Middle frontal gyrus (tissue), 1 donor: ENCODE measurements at regions not wholly inside any gene's neighbourhood (a gene's known extent, or its start where the extent isn't known, plus 50 kb on each side); places are given as distances from the start of the nearest gene placed in this dataset.
"Not testable (repeated sequence)": the region's sequence is repeated elsewhere in the genome, so short reads cannot be mapped to it uniquely, and the experiment has no call there.

Experiments used
- DNase-seq: peaks from one replicate; pipeline ENCODE4 v3.0.0-alpha.2; 2015; ENCODE audit warnings: low spot score; ENCODE audit errors: extremely low spot score

DNA sequence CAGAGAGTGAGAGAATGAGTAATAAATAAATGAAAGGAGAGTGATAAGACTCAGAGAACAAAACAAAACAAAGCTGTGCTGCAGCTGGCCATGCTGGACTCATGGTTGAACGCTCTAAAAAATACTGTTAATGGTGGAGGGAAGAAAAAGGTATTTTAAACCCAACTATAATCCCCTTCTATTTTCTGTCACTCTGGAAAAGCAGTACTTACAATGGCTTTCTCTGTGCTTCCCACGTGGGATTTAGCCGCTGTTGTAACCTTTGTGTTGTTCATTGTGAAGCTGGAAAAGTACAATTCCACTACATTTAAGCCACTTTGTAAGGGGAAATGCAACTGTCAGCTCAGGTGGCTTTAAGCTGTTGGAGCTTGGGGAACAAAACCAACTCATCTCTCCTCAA, 917.7 kb downstream of the IGSF11 start:
- no peak for DNase-seq

DNA sequence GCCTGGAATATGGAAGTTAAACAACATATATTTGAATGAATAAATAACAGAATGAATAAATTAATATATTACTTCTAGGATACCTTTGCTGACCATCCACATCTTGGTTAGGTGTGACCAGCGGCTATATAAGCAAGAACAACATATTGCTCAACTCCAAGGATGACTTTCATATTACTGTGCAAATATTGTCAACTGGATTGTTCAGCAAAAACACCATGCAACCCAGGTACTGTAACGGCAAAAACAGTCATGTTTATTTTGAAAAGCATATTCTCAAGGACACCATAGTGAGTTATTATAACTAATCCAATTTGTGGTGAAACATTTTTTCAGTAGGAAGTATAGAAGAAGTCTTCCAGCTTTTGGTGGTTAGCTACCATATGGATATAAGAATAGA, 907.9 kb downstream of the IGSF11 start:
- DNase-seq: no peak

DNA sequence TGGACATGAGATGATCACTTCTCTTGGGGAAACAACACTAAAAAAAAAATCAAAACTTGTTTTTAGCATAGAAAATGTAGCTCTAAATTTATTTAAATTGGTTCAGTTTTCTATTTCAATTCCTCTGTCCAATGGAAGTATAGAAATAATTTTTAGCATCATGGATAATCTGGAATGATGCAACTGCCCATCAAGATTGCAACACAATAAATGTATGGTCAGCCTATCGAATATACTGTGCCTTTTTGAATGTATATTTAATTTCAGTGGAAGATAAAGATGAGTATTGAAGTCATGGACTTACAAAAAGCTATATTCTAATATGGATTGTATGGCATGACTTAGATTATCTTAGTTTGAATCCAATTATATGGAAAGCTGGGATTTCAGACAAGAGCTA, 906.7 kb downstream of the IGSF11 start:
- DNase-seq: no peak

DNA sequence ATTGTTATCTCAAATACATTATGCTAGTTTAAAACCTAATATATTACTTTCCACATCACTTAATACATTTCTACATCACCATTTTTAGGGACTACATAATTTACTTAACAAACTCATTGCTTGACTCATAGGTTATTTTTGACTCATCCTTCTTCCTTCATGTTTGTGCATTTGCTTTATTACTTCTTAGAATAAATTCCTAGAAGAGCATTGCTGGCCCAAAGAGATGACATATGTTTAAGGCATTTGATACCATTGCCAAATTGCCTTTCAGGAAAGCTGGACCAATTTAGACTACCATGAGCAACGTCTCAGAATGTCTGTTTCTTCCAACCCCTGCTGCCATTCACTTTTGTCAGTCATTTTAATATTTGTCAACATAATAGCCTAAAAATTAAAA, 905.8 kb downstream of the IGSF11 start:
- no peak for DNase-seq

DNA sequence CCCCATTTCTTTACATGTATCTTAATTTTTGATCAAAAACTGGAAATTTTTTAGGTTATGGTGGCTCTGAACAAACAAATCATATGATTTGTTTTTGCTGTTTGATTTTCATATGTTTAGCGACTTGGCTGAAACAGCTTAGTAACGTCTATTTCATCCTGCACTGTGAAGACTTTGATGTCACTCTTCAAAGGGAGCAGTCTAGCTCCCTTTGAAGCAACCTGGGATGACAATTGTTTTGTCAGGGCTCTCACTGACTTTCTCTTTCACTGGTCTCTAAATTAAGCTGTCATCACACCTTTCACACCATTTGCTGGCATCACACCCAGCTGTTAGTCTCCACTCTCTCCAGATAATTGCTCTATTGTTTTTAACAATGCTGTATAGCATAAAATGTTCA, 896.9 kb downstream of the IGSF11 start:
- DNase-seq: no peak

DNA sequence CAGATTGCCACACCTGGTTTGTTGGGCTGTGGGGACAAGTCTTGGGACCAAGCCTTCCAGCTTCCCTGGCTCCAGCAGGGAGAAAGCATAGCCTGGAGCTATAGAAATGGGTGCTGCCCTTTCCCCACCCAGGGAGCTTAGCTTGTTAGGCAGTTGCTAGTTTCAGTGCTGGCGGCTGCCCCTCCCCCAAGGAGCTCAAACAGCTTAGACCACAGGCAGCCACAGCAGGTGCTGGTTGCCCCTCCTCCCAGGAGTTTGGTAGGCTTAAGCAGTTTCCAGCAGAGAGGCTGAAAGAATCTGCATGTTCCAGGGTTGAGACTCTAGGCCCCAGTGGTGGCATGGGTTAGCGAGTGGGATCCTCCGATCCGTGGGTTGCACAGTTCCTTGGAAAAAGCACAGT, 889.7 kb downstream of the IGSF11 start:
- no peak for DNase-seq

DNA sequence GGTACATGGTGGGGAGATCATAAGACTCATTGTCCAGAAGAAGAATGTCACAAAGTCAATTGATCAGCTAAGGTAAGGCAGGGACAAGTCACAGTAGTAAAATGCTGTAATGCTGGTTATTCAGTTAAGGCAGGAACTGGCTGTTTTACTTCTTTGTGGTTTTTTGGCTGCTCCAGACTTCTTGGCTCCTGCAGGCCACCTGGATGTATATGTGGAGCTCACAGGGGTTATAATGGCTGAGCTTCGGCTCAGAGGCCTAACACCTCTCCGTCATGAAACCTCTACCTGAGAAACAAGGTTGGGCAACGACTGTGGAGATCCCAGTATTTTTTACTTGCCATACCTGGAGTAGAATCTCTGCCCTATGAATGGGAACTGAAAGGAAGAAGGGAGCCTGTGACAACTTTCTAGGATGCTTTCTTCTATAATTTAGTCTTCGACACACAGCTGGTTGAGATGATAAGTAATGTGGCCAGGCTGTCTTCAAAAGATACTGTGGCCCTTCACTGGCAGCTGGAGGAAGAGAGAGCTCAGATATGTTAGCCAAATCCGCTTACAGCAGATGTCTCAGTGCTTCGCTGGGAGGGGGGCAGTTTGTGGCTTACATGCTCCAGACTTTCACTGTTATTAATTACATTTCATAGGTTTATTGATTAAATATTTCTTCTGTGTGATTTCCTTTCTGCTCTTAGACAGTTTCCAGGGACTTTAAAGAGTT, 887.8 kb downstream of the IGSF11 start:
- DNase-seq: no peak

DNA sequence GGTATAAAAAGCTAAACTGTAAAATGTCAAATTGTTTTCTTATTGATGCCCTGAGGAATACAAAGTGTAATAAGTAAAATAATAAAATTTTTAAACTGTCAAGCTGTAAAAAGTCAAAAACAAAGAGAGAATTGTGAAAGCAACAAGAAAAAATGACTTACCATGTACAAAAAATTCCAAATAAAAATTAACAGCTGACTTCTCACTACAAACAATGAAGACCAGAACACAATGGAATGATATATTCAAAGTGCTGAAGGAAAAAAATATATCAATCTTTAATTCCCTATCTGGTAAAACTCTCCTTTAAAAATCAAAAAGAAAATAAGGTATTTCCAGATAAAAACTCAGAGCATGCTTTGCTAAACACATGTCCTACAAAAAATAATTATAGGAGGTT, 883.5 kb downstream of the IGSF11 start:
- no peak for DNase-seq

DNA sequence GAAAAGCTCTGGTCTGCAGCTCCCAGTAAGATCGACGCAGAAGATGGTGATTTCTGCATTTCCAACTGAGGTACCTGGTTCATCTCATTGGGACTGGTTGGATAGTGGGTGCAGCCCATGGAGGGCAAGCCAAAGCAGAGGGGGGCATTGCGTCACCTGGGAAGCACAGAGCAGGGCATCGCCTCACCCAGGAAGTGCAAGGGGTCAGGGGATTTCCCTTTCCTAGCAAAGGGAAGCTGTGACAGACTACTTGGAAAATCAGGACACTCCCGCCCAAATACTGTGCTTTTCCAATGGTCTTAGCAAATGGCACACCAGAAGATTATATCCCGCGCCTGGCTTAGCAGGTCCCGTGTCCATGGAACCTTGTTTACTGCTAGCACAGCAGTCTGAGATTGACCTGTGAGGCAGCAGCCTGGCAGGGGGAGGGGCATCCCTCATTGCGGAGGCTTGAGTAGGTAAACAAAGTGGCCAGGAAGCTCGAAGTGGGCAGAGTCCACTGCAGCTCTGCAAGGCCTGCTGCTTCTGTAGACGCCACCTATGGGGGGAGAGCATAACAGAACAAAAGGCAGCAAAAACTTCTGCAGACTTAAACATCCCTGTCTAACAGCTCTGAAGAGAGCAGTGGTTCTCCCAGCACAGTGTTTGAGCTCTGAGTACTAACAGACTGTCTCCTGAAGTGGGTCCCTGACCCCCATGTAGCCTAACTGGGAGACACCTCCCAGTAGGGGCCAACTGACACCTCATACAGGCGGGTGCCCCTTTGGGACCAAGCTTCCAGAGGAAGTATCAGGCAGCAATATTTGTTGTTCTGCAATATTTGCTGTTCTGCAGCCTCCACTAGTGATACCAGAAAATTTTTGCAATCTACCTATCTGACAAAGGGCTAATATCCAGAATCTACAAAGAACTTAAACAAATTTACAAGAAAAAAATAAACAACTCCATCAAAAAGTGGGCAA, 871.7 kb downstream of the IGSF11 start:
- not testable (repeated sequence) for DNase-seq

DNA sequence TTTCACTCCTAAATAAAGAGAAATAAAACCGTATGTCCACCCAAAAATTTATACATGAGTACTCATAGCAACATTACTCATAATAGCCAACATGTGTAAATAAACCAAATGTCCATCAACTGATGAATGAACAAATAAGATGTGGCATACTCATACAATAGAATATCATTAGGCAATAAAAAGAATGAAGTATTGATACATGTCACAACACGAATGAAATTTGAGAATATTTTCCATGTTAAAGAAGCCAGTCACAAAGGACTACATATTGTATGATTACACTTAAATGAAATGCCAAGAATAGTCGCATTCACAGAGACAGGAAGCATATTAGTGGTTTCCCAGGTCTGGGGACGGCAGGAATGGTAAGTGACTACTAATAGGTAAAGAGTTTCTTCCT, 869.2 kb downstream of the IGSF11 start:
- no peak for DNase-seq

DNA sequence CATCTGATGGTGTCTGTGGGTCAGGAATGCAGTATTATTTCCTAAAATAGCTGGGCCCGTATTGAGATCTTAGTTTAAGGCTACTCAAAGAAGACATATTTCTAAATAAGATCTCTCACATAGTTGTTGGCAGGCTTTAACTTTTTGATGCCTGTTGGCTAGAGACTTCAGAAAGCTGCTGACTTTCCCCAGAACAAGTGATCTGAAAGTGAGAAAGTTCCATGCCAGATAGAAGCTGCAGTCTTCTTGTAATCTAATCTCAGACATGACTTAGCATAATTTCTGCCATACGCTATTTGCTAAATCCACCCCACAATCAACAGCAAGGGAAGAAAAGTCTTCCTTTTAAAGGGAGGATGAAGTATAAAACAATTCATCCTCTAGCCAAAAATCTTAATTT, 867.1 kb downstream of the IGSF11 start:
- no peak for DNase-seq

DNA sequence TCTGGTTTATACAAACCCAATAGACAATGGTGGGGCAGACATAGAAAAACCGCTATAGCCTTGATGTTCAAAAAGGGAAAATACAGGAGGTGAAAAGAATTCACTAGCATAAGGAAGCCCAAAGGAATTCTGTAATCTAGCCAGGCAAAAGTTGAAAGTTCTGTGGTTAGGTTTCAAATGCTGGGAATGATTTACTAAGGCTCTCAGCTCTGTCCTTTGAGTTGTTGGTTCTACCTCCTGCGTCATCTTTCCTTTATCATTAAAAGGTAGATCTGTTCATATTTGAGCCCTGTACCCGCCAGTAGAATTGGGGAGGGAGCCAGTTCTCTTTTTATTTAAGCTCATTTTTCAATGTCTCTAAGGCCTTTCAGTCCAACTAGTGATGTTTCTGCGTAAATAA, 866.5 kb downstream of the IGSF11 start:
- DNase-seq: no peak

DNA sequence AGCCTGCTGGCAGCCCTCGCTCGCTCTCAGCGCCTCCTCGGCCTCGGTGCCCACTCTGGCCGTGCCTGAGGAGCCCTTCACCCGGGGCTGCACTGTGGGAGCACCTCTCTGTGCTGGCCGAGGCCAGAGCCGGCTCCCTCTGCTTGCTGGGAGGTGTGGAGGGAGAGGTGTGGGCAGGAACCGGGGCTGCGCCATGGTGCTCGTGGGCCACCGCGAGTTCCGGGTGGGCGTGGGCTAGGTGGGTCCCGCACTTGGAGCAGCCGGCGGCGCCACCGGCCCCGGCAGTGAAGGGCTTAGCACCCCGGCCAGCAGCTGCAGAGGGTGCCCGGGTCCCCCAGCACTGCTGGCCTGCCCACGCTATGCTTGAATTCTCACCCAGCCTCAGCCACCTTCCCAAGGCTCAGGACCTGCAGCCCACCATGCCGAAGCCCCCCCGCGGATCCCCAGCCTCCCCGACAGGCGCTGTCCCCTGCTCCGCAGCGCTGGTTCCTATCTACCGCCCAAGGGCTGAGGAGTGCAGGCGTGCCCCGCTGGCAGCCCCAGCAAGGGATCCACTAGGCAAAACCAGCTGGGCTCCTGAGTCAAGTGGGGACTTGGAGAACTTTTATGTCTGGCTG, 863.3 kb downstream of the IGSF11 start:
- no peak for DNase-seq

DNA sequence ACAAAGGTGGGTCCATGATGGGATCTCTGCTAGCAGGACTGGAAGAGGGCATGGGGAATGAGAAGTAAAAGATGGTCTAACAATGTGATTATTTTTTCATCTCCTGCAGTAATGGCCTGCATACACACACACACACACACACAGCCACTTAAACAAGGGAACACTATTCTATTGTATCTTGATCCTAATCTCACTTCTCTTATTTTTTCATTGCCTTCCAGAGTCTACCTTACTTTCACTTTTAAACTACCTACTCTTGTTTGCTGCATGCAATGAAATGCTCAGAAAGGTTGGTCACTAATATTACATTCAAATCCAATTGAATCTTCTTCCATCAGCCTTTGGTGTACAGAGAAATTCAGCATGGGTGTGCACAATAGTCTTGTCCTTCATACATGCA, 853.8 kb downstream of the IGSF11 start:
- DNase-seq: no peak

DNA sequence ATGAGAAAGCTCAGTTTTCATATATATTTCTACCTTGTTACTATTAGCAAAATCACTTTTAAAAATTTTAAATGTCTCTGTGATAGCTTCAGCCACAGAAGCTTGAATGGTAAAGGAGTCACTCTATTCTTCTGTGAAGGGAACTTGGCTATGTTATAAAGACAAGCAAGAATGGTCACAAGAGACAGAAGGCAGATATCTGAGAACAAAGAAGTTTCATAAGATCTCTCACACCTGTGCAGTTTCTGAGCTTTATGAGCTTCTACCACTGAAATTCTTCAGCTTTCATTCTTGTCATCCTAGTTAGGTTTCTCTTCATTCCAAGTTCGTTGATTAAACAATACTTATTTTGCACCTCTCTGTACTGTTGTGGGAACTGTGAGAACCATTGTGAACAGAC, 853.4 kb downstream of the IGSF11 start:
- DNase-seq: no peak

DNA sequence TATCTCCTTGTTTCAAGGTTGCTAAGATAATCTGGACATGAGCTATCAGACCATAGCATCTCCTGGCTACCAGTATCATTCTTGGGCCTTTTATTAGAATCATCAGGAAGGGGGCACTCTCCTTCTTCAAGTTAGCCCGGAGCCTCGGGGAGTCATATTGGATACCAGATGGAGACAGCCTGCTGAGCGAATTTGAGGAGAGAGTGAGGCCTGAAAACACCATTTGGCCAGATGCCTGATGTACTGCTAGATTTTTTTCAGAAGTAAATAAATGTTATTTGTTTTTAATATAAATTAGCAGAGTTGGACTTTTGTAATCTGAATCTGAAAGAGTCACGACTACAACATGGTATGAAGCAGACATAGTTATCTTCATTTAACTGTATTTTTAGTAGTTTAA, 848.6 kb downstream of the IGSF11 start:
- no peak for DNase-seq

DNA sequence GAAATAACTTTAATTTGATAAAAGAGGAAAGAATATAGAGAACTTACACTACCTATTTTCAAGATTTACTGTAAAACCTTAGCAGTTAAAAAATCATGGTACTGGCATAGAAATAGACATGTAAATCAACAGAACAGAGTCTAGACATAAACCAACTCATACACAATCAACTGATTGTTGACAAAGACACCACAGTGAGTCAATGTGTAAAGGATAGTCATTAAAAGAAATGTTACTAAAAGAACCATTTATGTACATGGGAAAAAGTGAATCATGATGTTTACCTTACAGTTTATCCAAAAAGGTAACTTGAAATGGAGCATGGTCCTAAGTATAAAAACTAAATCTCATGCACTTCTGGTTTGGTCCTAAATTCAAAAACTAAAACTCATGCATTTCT, 847.4 kb downstream of the IGSF11 start:
- DNase-seq: no peak

DNA sequence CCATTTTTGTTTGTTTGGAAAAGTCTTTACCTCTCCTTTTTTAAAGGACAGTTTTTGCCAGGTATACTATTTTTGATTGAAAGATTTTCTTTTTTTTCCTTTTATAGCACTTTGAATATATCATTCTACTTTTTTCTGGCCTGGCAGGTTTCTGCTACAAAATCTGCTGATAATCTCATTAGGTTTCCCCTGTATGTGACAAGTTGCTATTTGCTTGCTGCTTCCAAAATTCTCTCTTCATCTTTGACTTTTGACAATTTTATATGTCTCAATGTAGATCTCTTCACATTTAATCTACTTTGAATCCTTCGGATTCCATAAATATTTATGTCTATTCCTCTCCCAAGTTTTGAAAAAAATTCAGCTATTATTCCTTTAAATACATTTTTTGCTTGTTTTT, 838.5 kb downstream of the IGSF11 start:
- no peak for DNase-seq

DNA sequence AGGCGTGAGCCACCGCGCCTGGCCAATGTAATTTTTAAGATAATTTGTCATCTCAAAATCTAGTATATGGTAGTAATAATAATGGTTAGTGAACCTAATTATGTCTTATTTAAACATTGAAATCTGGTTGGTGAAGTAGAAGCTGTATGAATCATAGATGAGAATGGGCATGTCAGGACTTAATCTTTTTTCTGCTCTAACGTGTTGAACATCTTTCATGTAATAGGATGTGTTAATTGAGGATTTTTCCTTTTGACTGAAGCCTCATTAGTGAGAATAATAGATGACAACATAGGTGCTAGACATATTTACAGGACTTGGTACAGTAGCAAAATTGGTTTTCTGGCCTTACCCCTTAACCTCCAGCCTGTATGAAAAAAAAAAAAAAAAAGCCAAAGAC, 835.6 kb downstream of the IGSF11 start:
- DNase-seq: no peak

DNA sequence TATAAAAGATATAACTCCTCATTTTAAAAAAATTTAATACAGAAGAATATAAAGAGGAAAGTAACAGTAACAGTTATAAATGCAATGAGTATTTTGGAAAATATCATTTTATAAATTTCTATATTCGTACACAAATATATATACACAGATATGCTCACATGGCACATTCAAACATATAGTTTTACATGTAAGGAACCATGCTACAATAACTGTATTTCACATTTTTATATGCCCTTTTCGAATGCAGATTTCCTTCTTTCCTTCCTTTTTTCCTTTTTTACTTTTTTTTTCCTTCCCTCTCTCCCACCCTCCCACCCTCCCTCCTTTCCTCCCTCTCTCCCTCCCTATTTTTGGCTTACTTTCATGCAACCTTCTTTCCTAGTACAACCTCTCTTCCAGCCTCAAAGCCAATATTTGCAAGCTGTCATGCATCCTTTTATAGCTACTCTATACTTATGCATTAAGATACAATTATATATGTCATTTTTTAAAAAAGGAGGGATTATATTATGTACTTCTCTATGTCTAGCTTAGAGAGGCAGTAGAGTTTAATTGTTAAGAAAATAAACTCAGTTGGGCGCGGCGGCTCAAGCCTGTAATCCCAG, 830.5 kb downstream of the IGSF11 start:
- no peak for DNase-seq

DNA sequence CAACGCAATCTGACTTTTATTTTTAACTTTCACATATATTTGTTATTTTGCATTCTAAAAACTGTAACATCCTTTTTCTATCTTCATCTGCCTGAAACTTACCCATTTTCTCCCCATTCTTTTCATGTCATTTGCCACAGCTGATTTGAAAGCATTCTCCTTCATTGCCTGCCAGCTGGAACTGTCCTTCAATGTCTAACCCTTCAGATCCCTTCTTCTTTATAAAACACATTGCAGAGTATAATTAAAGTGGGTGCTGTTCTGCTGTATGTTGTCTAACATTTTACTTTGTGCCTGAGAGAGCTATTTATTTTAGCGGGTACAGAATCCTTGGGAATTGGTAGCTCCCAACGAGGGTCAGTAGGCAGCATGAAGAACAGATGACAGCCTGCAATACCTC, 827.4 kb downstream of the IGSF11 start:
- no peak for DNase-seq

DNA sequence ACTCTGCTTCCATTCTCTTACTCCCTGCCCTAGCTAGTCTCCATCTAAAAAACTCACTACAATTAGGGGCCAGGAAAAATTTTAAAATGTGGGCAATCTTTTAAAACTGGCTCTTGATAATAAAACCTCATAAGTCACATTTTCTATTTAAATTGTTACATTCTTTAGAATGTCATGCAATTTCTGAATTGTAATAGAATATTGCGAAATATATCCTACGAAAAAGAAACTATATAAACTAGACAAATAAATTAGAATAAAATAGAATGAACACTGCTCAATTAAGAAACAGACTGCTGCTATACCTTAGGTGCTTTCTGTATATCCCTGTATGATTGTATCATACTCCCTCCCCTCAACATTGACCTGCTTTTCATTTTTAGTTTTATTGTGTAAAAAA, 826.0 kb downstream of the IGSF11 start:
- DNase-seq: no peak
